ENCODE measurements at regions not wholly inside any gene's neighbourhood (a gene's known extent, or its start where the extent isn't known, plus 50 kb on each side); places are given as distances from the start of the nearest gene placed in this dataset.
"Not testable (repeated sequence)": the region's sequence is repeated elsewhere in the genome, so short reads cannot be mapped to it uniquely, and the experiment has no call there.

- no peak for TF ChIP-seq CTCF (conservative IDR thresholded peaks at IDR 0.05; ENCODE audit: low read depth)
- no peak overlapping the region for H3K27ac ChIP-seq
- CTCF ChIA-PET: no interaction called here
- POLR2A ChIA-PET (ENCODE audit: low non-redundant PET): no interaction called here
- no peak for DNase-seq (ENCODE audit: low spot score)
These were observed 121.3 kb upstream of the UFM1 start for GRCh38 chr13:38228322-38228721.

GRCh38 chr13:38226496-38226895, 123.2 kb upstream of the UFM1 start:
- POLR2A ChIA-PET (ENCODE audit: low non-redundant PET): no interaction called here
- CTCF ChIA-PET: interaction anchor here (0.7 kb wide), 1 partner anchor 84 kb away, joined by 3 read pairs; no protein-coding TSS in a partner anchor
- DNase-seq (ENCODE audit: low spot score): no peak
- TF ChIP-seq CTCF (conservative IDR thresholded peaks at IDR 0.05; ENCODE audit: low read depth): no peak
- H3K27ac ChIP-seq: no peak overlapping the region

- CTCF ChIA-PET: interaction anchor here (0.5 kb wide), 1 partner anchor 1939 kb away, joined by 3 read pairs; no protein-coding TSS in a partner anchor
- POLR2A ChIA-PET (ENCODE audit: low non-redundant PET): no interaction called here
- DNase-seq (ENCODE audit: low spot score): no peak
- no peak overlapping the region for H3K27ac ChIP-seq
- TF ChIP-seq CTCF (conservative IDR thresholded peaks at IDR 0.05; ENCODE audit: low read depth): 0 out of 2 replicates have a peak, but pooled peaks have one; percentile 10
These were observed 126.6 kb upstream of the UFM1 start for GRCh38 chr13:38223089-38223488.

- POLR2A ChIA-PET (ENCODE audit: low non-redundant PET); DNase-seq (ENCODE audit: low spot score): not testable (repeated sequence)
- CTCF ChIA-PET: interaction anchor here (0.7 kb wide), 1 partner anchor 361 kb away, joined by 3 read pairs; no protein-coding TSS in a partner anchor
These were observed 128.5 kb upstream of the UFM1 start for GRCh38 chr13:38221120-38221519.

GRCh38 chr13:38216181-38216580, 133.5 kb upstream of the UFM1 start:
- ChIA-PET POLR2A (ENCODE audit: low non-redundant PET) (no interaction called here), CTCF (interaction anchor here (0.5 kb wide), 1 partner anchor 197 kb away, joined by 3 read pairs; no protein-coding TSS in a partner anchor)
- TF ChIP-seq CTCF (conservative IDR thresholded peaks at IDR 0.05; ENCODE audit: low read depth): no peak
- DNase-seq (ENCODE audit: low spot score): no peak
- H3K27ac ChIP-seq: no peak overlapping the region

More at GRCh38 chr13:38221120-38221519, 128.5 kb upstream of the UFM1 start:
- H3K27ac ChIP-seq: not testable (repeated sequence)

- no peak for TF ChIP-seq CTCF (conservative IDR thresholded peaks at IDR 0.05; ENCODE audit: low read depth)
- ChIA-PET CTCF (no interaction called here), POLR2A (ENCODE audit: low non-redundant PET) (no interaction called here)
- no peak overlapping the region for H3K27ac ChIP-seq
- DNase-seq (ENCODE audit: low spot score): peak; percentile 8
These were observed 136.3 kb upstream of the UFM1 start for GRCh38 chr13:38213314-38213713.

GRCh38 chr13:38210928-38211596, 138.6 kb upstream of the UFM1 start:
- POLR2A ChIA-PET (ENCODE audit: low non-redundant PET): no interaction called here
- CTCF ChIA-PET: interaction anchor here (0.6 to 0.8 kb wide), 3 partner anchors 13 to 245 kb away, joined by 3 to 4 read pairs (median 4); no protein-coding TSS in a partner anchor
- H3K27ac ChIP-seq: no peak overlapping the region
- DNase-seq (ENCODE audit: low spot score): no peak
- no peak for TF ChIP-seq CTCF (conservative IDR thresholded peaks at IDR 0.05; ENCODE audit: low read depth)
